Activated naive CD4-positive, alpha-beta T cell treated with anti-CD3 and anti-CD28 coated beads for 36 hours (primary cell): ENCODE measurements at regions not wholly inside any gene's neighbourhood (a gene's known extent, or its start where the extent isn't known, plus 50 kb on each side); places are given as distances from the start of the nearest gene placed in this dataset.

Source experiments
- CTCF ChIA-PET: fragments of 350-600 bp; sonication (Branson Sonifier 250); formaldehyde crosslinking; loops from one replicate; lab custom pipeline; 2021; ENCODE audit warnings: antibody characterized with exemption; lab: Charles Lee
- DNase-seq: peaks from one replicate; pipeline ENCODE4 v3.0.0-alpha.2; 2020
- H3K27ac Mint-ChIP-seq: one replicate; pipeline ENCODE4 v1.8.0; 2021; ENCODE audit warnings: mild to moderate bottlenecking, mixed read lengths
- H3K27me3 Mint-ChIP-seq: one replicate; pipeline ENCODE4 v1.8.0; 2021; ENCODE audit warnings: low read depth, mixed read lengths
- H3K36me3 Mint-ChIP-seq: one replicate; pipeline ENCODE4 v1.8.0; 2021; ENCODE audit warnings: low read depth, mixed read lengths
- H3K4me1 Mint-ChIP-seq: one replicate; pipeline ENCODE4 v1.8.0; 2021; ENCODE audit warnings: low read depth, mixed read lengths
- H3K4me3 Mint-ChIP-seq: one replicate; pipeline ENCODE4 v1.8.0; 2021; ENCODE audit warnings: mild to moderate bottlenecking, moderate library complexity, mixed read lengths
- H3K9me3 Mint-ChIP-seq: one replicate; pipeline ENCODE4 v1.8.0; 2021; ENCODE audit warnings: mixed read lengths
- intact Hi-C: fragments of 100-400 bp; cut with micrococcal nuclease; formaldehyde crosslinking; loops from one replicate; pipeline ENCODE4 v1.15.1; 2023

GRCh38 chr15:69930754-69931153 is 167.0 kb downstream of the TLE3 start:
- no peak for DNase-seq
- intact Hi-C loops = no loop called here
- Mint-ChIP-seq H3K4me1 (no peaks in the 10 kb centered on the region), H3K27ac (no peak overlapping the region), H3K4me3 (no peak overlapping the region), H3K9me3 (peaks cover 9% of the 10 kb centered on the region), H3K27me3 (peaks cover 2% of the 10 kb centered on the region), H3K36me3 (no peaks in the 10 kb centered on the region)
- CTCF ChIA-PET = no interaction called here

- no peaks in the 10 kb centered on the region for H3K36me3 Mint-ChIP-seq
- H3K27me3 Mint-ChIP-seq = peaks cover 2% of the 10 kb centered on the region
- intact Hi-C loops = no loop called here
- H3K27ac Mint-ChIP-seq = no peak overlapping the region
- peaks cover 10% of the 10 kb centered on the region for H3K9me3 Mint-ChIP-seq
- H3K4me3 Mint-ChIP-seq = no peak overlapping the region
- DNase-seq = no peak
- CTCF ChIA-PET = no interaction called here
- H3K4me1 Mint-ChIP-seq = no peaks in the 10 kb centered on the region
These were observed 166.6 kb downstream of the TLE3 start for GRCh38 chr15:69931156-69931555.

- Mint-ChIP-seq H3K4me1 (no peaks in the 10 kb centered on the region), H3K27ac (no peak overlapping the region), H3K9me3 (peaks cover 9% of the 10 kb centered on the region), H3K4me3 (no peak overlapping the region), H3K36me3 (no peaks in the 10 kb centered on the region), H3K27me3 (peaks cover 2% of the 10 kb centered on the region)
- no peak for DNase-seq
- CTCF ChIA-PET = interaction anchor here (1.2 kb wide), 1 partner anchor 13 kb away, joined by 4 read pairs; no protein-coding TSS in a partner anchor
- intact Hi-C loops = no loop called here
These were observed 163.1 kb downstream of the TLE3 start for GRCh38 chr15:69934607-69935006.

- CTCF ChIA-PET = no interaction called here
- no peaks in the 10 kb centered on the region for H3K4me1 Mint-ChIP-seq
- H3K27me3 Mint-ChIP-seq = no peaks in the 10 kb centered on the region
These were observed 157.9 kb downstream of the TLE3 start for GRCh38 chr15:69939513-69940440.

GRCh38 chr15:69940441-69941300 is 157.0 kb downstream of the TLE3 start:
- intact Hi-C loops = no loop called here

More at GRCh38 chr15:69939513-69940440, 157.9 kb downstream of the TLE3 start:
- no peak for DNase-seq
- intact Hi-C loops = no loop called here
- Mint-ChIP-seq H3K27ac (no peak overlapping the region), H3K4me3 (no peak overlapping the region), H3K9me3 (peaks cover 9% of the 10 kb centered on the region), H3K36me3 (no peaks in the 10 kb centered on the region)

GRCh38 chr15:69941301-69941605 is 156.5 kb downstream of the TLE3 start:
- H3K4me1 Mint-ChIP-seq = no peaks in the 10 kb centered on the region
- CTCF ChIA-PET = no interaction called here
- no peaks in the 10 kb centered on the region for H3K36me3 Mint-ChIP-seq
- no peak overlapping the region for H3K27ac Mint-ChIP-seq
- H3K9me3 Mint-ChIP-seq = no peaks in the 10 kb centered on the region
- DNase-seq = no peak
- intact Hi-C loops = no loop called here
- no peak overlapping the region for H3K4me3 Mint-ChIP-seq
- no peaks in the 10 kb centered on the region for H3K27me3 Mint-ChIP-seq

More at GRCh38 chr15:69940441-69941300, 157.0 kb downstream of the TLE3 start:
- DNase-seq = no peak
- peaks cover 2% of the 10 kb centered on the region for H3K9me3 Mint-ChIP-seq
- H3K36me3 Mint-ChIP-seq = no peaks in the 10 kb centered on the region
- no peaks in the 10 kb centered on the region for H3K27me3 Mint-ChIP-seq
- CTCF ChIA-PET = no interaction called here
- no peaks in the 10 kb centered on the region for H3K4me1 Mint-ChIP-seq
- H3K27ac Mint-ChIP-seq = no peak overlapping the region
- H3K4me3 Mint-ChIP-seq = no peak overlapping the region

GRCh38 chr15:69941706-69942495 is 155.8 kb downstream of the TLE3 start:
- Mint-ChIP-seq H3K9me3 (no peaks in the 10 kb centered on the region), H3K27me3 (no peaks in the 10 kb centered on the region), H3K36me3 (no peaks in the 10 kb centered on the region), H3K4me1 (no peaks in the 10 kb centered on the region), H3K4me3 (no peak overlapping the region), H3K27ac (no peak overlapping the region)
- no peak for DNase-seq
- intact Hi-C loops = no loop called here
- CTCF ChIA-PET = no interaction called here

GRCh38 chr15:69943637-69944036 is 154.1 kb downstream of the TLE3 start:
- Mint-ChIP-seq H3K4me3 (no peak overlapping the region), H3K36me3 (no peaks in the 10 kb centered on the region), H3K27ac (no peak overlapping the region), H3K4me1 (no peaks in the 10 kb centered on the region), H3K9me3 (no peaks in the 10 kb centered on the region), H3K27me3 (no peaks in the 10 kb centered on the region)
- intact Hi-C loops = no loop called here
- CTCF ChIA-PET = no interaction called here
- no peak for DNase-seq

- no peak for DNase-seq
- intact Hi-C loops = no loop called here
- H3K27me3 Mint-ChIP-seq = no peaks in the 10 kb centered on the region
- H3K9me3 Mint-ChIP-seq = no peaks in the 10 kb centered on the region
- CTCF ChIA-PET = no interaction called here
- H3K36me3 Mint-ChIP-seq = no peaks in the 10 kb centered on the region
- peaks cover 3% of the 10 kb centered on the region for H3K4me1 Mint-ChIP-seq
- no peak overlapping the region for H3K27ac Mint-ChIP-seq
- no peak overlapping the region for H3K4me3 Mint-ChIP-seq
These were observed 152.0 kb downstream of the TLE3 start for GRCh38 chr15:69945729-69946128.

GRCh38 chr15:69946870-69947269 is 150.8 kb downstream of the TLE3 start:
- H3K9me3 Mint-ChIP-seq = no peaks in the 10 kb centered on the region
- no peak overlapping the region for H3K4me3 Mint-ChIP-seq
- H3K27ac Mint-ChIP-seq = no peak overlapping the region
- DNase-seq = no peak
- H3K36me3 Mint-ChIP-seq = no peaks in the 10 kb centered on the region
- no peaks in the 10 kb centered on the region for H3K27me3 Mint-ChIP-seq
- intact Hi-C loops = no loop called here
- H3K4me1 Mint-ChIP-seq = peaks cover 3% of the 10 kb centered on the region
- CTCF ChIA-PET = interaction anchor here (0.6 kb wide), 1 partner anchor 145 kb away, joined by 3 read pairs; no protein-coding TSS in a partner anchor

GRCh38 chr15:69947394-69947793 is 150.3 kb downstream of the TLE3 start:
- Mint-ChIP-seq H3K27me3 (no peaks in the 10 kb centered on the region), H3K9me3 (no peaks in the 10 kb centered on the region)
- CTCF ChIA-PET = interaction anchor here (0.6 to 0.7 kb wide), 2 partner anchors 13 to 144 kb away, joined by 3 to 4 read pairs; no protein-coding TSS in a partner anchor

GRCh38 chr15:69949485-69949884 is 148.2 kb downstream of the TLE3 start:
- no peaks in the 10 kb centered on the region for H3K27me3 Mint-ChIP-seq
- no peak overlapping the region for H3K27ac Mint-ChIP-seq
- CTCF ChIA-PET = no interaction called here
- DNase-seq = no peak
- H3K4me3 Mint-ChIP-seq = no peak overlapping the region
- no peaks in the 10 kb centered on the region for H3K9me3 Mint-ChIP-seq
- no peaks in the 10 kb centered on the region for H3K36me3 Mint-ChIP-seq
- intact Hi-C loops = no loop called here
- peaks cover 3% of the 10 kb centered on the region for H3K4me1 Mint-ChIP-seq

More at GRCh38 chr15:69947394-69947793, 150.3 kb downstream of the TLE3 start:
- intact Hi-C loops = no loop called here
- H3K4me3 Mint-ChIP-seq = no peak overlapping the region
- no peaks in the 10 kb centered on the region for H3K36me3 Mint-ChIP-seq
- H3K4me1 Mint-ChIP-seq = peaks cover 3% of the 10 kb centered on the region
- H3K27ac Mint-ChIP-seq = no peak overlapping the region
- no peak for DNase-seq
